ENCODE measurements at regions not wholly inside any gene's neighbourhood (a gene's known extent, or its start where the extent isn't known, plus 50 kb on each side); places are given as distances from the start of the nearest gene placed in this dataset.

DNA sequence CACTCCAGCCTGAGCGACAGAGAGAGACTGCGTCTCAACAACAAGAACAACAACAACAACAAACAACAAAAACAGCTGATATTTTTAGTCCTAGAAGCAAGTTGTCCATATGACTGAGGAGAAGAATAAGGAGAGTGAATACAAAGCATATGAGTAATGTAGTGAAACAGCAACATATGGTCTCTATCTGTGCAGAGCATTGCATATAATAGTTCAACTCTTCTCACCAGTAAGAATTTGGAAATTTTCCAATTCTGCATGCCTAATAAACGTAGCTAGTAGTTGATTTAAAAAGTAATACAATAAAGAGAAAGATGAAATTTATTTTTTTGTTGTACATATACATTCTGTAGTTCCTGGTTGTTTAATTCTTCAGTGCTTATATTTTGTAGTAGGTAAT, 129.7 kb upstream of the FAM83B start:
- Histone ChIP-seq H3K36me3 (ENCODE audit: insufficient read depth, low read length, poor library complexity, severe bottlenecking) (no peaks in the 10 kb centered on the region), H3K9me3 (ENCODE audit: low read depth, low read length, poor library complexity, severe bottlenecking) (no peaks in the 10 kb centered on the region), H3K4me1 (ENCODE audit: insufficient read depth, low read length, poor library complexity, severe bottlenecking) (peaks cover 12% of the 10 kb centered on the region), H3K27me3 (replicated peaks; ENCODE audit: insufficient read depth, low read depth, low read length, poor library complexity) (no peaks in the 10 kb centered on the region), H3K27ac (ENCODE audit: low read depth, low read length, poor library complexity, severe bottlenecking) (no peak overlapping the region), H3K4me3 (ENCODE audit: low read depth, low read length, poor library complexity, severe bottlenecking) (no peak overlapping the region)
- intact Hi-C loops (cut with micrococcal nuclease; ENCODE audit: unreplicated experiment): loop anchor here (5.0 kb wide), 3 partner anchors 275 to 525 kb away; no protein-coding TSS in a partner anchor
- DNase-seq (ENCODE audit: low spot score): no peak
- POLR2A ChIA-PET (ENCODE audit: low non-redundant PET): no interaction called here
- BruUV-seq (replicated peaks): no TSS peak
- TF ChIP-seq CTCF (conservative IDR thresholded peaks at IDR 0.05; ENCODE audit: low read depth, low read length): no peak
- TF ChIP-seq EZH2 (IDR thresholded peaks at IDR 0.05; ENCODE audit: borderline replicate concordance, low read depth, low read length, poor library complexity, severe bottlenecking): no peak
- CTCF ChIA-PET: interaction anchor here (0.6 to 1.6 kb wide), 2 partner anchors 352 to 649 kb away, joined by 5 to 12 read pairs; no protein-coding TSS in a partner anchor

DNA sequence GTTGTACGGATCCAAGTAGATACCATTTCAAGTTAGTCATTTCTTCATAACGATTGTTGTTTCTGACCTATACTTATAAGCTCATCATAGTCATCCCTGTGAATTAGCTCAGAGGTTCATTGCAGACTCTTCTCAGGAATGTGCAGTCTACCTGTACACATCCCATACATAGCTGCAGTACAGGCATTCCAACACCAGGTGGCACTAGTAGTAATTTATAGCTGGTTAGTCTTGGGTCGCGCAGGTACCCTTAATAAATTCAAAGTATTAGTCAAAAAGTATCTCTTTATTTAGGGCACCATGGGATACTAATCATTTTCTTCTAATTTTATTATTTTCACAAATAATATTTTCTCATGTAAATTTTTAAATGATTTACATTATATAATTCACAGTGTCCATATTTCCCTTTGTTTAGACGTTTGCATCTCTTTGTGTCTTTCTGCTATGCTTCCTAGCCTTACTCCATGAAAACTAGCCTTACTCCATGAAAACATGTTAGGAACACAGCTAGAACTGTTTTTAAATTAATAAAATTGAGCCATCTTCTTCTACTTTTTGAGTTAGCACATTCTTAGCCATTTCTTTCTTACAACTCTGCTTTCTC, 128.6 kb upstream of the FAM83B start:
- Histone ChIP-seq H3K9me3 (ENCODE audit: low read depth, low read length, poor library complexity, severe bottlenecking) (no peaks in the 10 kb centered on the region), H3K36me3 (ENCODE audit: insufficient read depth, low read length, poor library complexity, severe bottlenecking) (no peaks in the 10 kb centered on the region), H3K4me3 (ENCODE audit: low read depth, low read length, poor library complexity, severe bottlenecking) (no peak overlapping the region), H3K27ac (ENCODE audit: low read depth, low read length, poor library complexity, severe bottlenecking) (no peak overlapping the region), H3K27me3 (replicated peaks; ENCODE audit: insufficient read depth, low read depth, low read length, poor library complexity) (no peaks in the 10 kb centered on the region), H3K4me1 (ENCODE audit: insufficient read depth, low read length, poor library complexity, severe bottlenecking) (peaks cover 12% of the 10 kb centered on the region)
- intact Hi-C loops (cut with micrococcal nuclease; ENCODE audit: unreplicated experiment): loop anchor here (5.0 kb wide), 3 partner anchors 274 to 524 kb away; no protein-coding TSS in a partner anchor
- peak; percentile 67 for DNase-seq (ENCODE audit: low spot score)
- TF ChIP-seq EZH2 (IDR thresholded peaks at IDR 0.05; ENCODE audit: borderline replicate concordance, low read depth, low read length, poor library complexity, severe bottlenecking) (no peak), CTCF (conservative IDR thresholded peaks at IDR 0.05; ENCODE audit: low read depth, low read length) (peak; percentile 91)
- BruUV-seq (replicated peaks): no TSS peak
- POLR2A ChIA-PET (ENCODE audit: low non-redundant PET): no interaction called here
- CTCF ChIA-PET: interaction anchor here (0.5 to 1.6 kb wide), 4 partner anchors 13 to 351 kb away, joined by 4 to 13 read pairs (median 8); no protein-coding TSS in a partner anchor

GRCh38 chr6:54718541-54719023, 128.0 kb upstream of the FAM83B start:
- Histone ChIP-seq H3K27me3 (replicated peaks; ENCODE audit: insufficient read depth, low read depth, low read length, poor library complexity) (no peaks in the 10 kb centered on the region), H3K9me3 (ENCODE audit: low read depth, low read length, poor library complexity, severe bottlenecking) (no peaks in the 10 kb centered on the region), H3K27ac (ENCODE audit: low read depth, low read length, poor library complexity, severe bottlenecking) (no peak overlapping the region), H3K4me1 (ENCODE audit: insufficient read depth, low read length, poor library complexity, severe bottlenecking) (peaks cover 12% of the 10 kb centered on the region), H3K4me3 (ENCODE audit: low read depth, low read length, poor library complexity, severe bottlenecking) (no peak overlapping the region), H3K36me3 (ENCODE audit: insufficient read depth, low read length, poor library complexity, severe bottlenecking) (no peaks in the 10 kb centered on the region)
- BruUV-seq (replicated peaks): no TSS peak
- intact Hi-C loops (cut with micrococcal nuclease; ENCODE audit: unreplicated experiment): loop anchor here (5.0 kb wide), 3 partner anchors 274 to 524 kb away; no protein-coding TSS in a partner anchor
- TF ChIP-seq CTCF (conservative IDR thresholded peaks at IDR 0.05; ENCODE audit: low read depth, low read length) (no peak), EZH2 (IDR thresholded peaks at IDR 0.05; ENCODE audit: borderline replicate concordance, low read depth, low read length, poor library complexity, severe bottlenecking) (no peak)
- POLR2A ChIA-PET (ENCODE audit: low non-redundant PET): no interaction called here
- DNase-seq (ENCODE audit: low spot score): no peak
- CTCF ChIA-PET: interaction anchor here (0.5 to 1.6 kb wide), 5 partner anchors 12 to 351 kb away, joined by 3 to 13 read pairs (median 4); no protein-coding TSS in a partner anchor
